Neural progenitor cell (in vitro differentiated cells): ENCODE measurements at regions not wholly inside any gene's neighbourhood (a gene's known extent, or its start where the extent isn't known, plus 50 kb on each side); places are given as distances from the start of the nearest gene placed in this dataset.

Source experiments
- CTCF ChIP-seq: fragments of 200-600 bp; sonication (generic); IDR thresholded peaks from 2 replicates; pipeline ENCODE4 v1.5.1; 2017; ENCODE audit warnings: antibody characterized with exemption, mild to moderate bottlenecking
- EZH2 ChIP-seq: fragments of 200-600 bp; sonication (generic); IDR thresholded peaks from 2 replicates; pipeline ENCODE4 v1.6.1; 2017; ENCODE audit warnings: antibody characterized with exemption, mild to moderate bottlenecking, moderate library complexity

- TF ChIP-seq CTCF (no peak), EZH2 (no peak)
Observed at GRCh38 chr3:44023961-44024593, 217.6 kb upstream of the TOPAZ1 start.
